ENCODE measurements at regions not wholly inside any gene's neighbourhood (a gene's known extent, or its start where the extent isn't known, plus 50 kb on each side); places are given as distances from the start of the nearest gene placed in this dataset.

DNA sequence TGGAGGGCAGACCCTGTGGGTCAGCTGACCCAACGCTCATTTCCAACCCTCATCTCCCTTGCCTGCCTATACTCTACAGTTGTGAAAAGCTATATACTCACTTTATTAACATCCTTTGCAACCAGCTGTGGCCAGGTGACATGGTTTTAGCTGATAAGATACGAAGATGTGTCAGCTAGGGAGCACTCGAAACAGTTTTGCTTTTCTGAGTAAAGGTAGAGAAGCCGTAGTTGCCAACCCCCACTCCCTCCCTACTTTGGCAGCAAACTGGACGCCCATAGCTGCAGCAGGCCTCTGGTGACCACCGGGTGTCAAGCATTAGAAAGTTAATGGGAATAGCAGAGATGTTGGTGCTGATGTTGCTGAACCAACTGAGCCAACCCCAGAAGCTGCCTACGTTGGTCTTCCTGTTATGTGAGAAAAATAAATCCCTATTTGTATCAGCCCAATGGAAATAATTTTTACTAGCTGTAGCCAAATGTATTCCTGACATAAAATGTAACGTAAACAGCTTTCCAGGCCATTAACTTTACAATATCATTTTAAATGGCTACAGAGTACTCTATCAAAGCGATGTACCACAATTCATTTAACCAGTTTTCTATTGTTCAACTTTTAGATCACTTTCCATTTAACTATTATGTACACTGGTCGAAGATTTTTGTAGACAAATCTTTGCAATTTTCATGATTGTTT, 98.5 kb upstream of the TMCC3 start:
- no peak for FAIRE-seq

DNA sequence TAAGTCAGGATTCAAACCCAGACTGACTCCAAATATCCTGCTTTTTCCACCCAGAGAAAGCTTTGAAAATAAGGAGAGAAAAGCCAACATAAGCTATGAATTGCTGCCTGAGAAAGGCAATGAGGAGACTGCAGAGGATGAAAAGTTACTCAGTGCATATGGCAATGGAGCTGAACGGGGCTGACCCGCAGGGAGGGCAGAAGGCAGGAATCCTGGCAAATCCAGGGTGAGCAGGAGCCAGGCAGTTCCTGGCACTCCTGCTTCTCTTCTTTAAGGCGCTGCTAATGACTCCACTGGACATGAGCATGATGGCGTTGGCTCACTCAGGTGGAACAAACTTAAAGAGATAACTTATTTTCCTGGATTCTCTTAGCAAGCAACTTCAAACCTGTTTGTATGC, 95.2 kb upstream of the TMCC3 start:
- no peak for FAIRE-seq

DNA sequence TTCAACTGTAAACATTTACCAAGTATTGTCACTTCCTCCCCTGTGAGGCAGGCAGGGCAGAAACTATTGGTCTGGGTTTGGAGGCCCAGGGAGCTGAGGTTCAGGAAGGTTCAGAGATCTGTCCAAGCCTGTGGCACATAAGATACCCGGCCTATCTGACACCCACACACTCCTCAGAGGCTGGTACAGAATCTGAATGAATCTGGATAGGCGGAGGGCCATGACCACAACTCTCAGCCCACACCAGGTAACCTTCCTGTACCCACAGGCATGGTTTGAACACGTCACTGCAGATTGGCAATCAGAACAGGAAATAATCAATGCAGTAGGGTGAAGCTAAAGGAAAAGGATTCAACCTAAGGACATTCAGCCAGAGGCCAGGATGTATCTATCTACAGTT, 92.8 kb upstream of the TMCC3 start:
- no peak for FAIRE-seq

DNA sequence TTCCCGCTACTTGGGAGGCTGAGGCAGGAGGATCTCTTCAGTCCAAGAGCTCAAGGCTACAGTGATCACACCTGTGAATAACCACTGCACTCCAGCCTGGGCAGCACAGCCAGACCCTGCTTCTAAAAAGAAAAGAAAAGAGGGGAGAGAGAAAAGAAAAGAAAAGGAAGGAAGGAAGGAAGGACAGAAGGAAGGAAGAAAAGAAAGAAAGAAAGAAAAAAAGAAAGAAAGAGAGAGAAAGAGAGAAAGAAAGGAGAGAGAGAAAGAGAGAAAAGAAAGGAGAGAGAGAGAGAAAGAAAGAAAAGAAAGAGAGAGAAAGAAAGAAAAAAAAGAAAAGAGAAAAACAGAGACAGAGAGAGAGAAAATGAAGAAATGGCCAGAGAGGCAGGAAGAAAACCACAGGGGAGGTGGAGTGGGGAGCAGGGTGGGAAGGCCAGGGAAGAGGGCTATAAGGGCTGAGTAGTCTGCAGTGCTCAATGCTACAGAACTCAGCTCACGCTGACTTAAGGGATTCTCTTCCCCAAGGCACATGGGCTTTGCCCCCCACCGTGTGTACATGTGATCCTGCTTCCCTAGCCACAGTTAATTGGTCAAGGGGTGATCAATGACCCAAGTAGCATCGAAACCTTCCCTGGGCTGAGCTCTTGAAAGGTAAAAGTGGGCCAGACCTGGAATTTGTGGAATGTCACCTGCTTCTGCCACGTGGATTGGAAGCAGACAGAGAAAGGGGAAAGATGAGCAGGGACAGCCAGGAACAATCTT, 90.4 kb upstream of the TMCC3 start:
- FAIRE-seq, result no peak

DNA sequence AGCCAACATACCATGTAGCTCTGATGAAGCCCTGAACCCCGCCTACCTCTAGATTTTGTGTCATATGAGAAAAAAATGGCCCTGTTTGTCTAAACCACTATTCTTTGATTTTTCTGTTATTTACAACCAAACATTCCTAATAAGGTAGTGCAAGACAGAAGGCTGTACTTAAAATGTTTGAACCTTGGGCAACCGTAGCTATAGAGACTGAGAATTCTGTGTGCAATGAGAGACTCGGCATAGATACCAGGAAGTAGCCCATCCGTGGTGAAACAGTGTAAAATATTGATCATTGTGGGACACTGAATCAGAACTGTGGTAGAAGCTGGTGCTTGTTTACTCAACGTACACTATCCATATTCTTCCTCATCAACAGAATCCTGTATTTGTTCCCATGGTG, 86.5 kb upstream of the TMCC3 start:
- no peak for FAIRE-seq

DNA sequence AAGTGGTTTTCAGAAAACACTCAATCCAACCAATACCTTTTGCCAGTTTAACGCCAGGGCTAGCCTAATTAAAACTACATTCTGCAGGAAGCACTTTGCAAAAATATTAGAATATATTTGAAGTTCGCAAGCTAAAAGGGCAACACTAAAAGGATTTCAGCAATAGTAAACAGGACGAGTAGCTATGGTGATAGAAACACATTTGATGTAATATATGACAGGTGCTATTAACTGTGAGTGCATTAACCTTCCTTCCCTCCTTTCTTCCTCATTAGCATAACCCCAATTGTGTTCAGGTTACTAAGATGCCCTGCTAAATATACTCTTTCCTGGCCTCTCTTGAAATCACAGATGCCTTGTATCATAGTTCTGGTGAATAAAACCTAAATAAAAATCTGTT, 85.6 kb upstream of the TMCC3 start:
- no peak for FAIRE-seq

DNA sequence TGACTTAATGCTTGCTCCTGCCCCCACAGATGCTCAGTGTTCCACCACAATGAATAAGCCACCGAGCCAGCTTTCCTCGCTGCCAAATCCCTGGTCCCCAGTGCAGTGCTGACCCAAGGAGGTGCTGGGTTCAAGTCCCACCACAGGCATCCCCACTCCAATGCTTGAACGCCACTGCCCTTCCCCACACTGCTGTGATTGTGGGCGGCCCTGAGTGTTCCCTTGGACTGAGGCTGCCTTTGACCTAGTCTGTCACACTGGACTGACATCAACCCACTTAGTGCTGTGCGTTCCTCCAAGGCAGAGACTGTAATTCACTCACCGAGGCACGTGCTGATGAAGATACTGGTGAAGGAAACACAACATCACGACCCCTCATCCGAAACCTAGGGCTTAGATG, 83.4 kb upstream of the TMCC3 start:
- no peak for FAIRE-seq

DNA sequence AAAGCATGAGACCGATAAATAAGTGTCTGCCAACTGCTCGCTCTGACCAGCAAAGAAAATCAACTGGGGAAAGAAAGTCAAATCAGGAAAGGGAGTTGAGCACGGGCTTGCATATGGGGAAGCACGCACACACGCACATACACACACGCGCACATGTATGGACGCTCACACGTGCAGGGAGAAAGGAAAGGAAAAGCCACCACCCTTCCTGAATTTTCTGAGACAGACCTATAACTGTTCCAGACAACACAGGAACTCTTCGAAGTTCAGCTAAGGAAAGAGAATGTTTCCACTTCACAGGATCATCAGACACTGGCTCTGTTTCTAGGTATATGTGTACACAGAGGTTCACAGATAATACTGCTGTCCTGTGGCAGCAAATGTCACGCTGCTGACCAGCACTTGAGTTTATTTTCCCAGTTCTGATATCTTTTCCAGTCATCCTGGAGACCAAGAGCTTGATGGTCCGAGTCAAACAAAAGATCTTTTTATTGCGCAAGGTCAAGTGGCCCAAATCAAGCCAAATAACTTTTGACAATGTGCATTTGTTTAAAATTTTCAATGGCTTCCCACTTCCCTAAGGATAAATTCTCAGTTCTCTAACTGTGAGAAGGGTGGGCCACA, 82.1 kb upstream of the TMCC3 start:
- FAIRE-seq, result no peak

DNA sequence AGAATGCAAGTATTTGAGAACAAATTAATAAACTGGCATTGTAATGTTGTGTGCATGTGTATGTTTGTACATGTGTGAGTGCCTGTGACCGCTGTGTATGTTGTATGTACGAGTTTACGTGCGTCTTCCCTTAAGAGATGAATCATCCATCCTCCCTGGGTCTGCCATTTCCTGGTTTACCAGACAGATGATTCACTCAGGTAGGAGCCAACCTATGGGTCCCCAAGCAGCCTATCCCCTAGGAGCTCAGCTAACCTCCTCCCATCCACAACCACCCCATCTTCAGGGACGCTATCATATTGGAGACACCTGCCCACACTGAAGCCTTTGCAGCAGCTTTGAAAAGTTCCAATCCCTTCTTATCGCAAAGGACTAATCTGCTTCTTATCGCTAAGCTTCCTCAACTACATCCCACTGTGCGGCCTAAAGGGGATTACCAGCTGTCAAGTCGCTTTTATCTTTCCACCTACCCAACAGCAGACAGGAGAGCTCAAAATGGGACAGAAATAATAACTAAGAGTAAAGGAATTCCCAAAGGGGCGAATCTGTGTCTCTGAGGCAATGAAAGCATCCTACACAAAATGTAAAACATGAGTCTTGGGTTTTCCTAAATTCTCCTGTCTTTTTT, 81.5 kb upstream of the TMCC3 start:
- no peak for FAIRE-seq

DNA sequence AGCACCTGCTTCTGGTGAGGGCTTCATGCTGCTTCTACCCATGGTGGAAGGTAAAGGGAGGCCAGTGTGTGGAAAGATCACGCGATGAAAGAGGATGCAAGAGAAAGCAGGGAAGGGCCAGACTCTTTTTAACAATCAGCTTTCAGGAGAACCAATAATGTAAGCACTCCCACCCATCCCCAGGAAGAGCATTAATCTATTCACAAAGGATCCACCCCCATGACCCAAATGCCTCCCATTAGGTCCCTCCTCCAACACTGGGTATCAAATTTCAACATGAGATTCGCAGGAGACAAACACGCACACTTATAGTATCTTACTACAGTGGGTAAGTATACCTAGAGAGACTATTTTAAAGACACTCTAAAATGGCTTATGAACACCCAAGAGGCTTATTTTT, 80.5 kb upstream of the TMCC3 start:
- FAIRE-seq, result no peak

DNA sequence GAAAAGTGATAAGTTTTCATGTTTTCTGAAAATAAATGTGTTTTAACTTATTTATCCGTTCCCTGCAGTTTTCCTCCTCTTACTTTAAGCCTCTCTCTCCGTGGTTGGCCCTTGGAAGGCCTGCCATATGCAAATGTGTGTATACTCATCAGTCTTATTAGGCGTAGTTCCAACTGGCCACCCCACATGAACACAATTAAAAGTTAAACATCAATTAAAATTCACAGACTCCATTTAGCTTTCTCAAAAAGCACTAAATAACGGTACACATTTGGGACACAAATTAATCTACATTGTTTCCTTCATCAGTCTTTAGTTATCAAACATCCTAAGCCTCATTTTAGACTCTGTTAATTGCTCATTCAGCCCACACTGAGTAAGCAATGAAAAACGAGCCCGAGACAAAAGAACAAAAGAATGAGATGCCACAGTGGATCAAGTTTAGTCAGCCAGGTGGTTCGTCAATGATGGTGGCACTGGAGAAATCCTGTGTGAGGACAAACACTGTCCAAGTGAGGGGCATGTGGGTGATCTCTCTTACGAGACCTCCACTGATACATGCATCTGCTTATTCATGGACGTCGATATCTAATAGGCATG, 76.0 kb upstream of the TMCC3 start:
- no peak for FAIRE-seq

DNA sequence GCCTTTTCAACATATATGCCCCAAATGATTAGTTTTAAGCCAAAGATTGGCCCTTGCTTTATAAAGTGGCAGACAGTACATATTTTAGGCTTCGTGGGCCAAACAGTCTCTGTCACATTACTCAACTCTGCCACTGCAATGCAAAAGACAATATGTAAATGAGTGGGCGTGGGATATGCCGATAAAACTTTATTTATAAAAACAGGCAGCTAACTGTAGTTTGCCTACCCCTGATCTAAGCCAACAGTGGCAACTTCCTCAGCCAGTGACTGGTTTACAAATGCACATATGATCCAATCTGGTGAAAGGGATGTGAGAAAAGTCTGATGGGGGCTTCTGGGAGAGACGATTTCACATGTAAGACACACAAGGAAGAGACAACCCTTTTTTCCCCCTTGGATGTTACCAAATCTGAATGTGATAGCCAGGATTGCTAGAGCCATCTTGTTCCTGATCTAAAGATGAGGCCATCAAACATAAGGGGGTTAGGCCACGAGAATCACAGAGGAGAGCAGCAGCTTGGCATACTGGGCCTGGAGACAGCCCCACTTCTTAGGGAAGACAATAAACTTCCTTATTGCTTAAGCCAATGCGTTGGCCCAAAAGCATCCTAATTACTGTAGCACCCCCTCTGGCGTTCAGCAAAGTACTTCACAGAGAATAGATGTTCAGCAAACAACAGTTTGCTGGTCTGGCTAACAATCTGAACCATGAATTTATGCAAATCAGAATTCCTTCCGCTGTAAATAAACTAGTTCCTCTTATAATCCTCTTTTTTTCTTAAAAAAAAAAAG, 75.2 kb upstream of the TMCC3 start:
- no peak for FAIRE-seq

DNA sequence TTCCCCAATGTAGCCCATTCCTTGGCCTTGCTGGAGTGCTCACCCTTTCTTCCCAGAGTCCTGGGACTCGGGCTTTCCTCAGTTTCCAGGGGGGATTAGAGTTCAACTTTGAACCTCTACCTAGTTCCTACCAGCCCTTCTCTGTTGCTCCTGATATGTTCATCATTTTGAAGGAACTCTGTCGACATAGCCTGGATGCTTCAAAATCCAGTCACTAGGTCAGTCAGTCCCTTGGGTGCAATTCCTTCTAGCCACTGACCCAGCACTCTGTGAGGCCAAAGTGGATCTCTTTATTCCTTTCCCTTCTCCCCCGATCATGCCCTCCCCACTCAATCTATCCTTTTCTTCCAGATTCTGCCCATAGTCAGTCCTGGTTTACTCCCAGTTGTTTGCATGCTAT, 72.3 kb upstream of the TMCC3 start:
- no peak for FAIRE-seq

DNA sequence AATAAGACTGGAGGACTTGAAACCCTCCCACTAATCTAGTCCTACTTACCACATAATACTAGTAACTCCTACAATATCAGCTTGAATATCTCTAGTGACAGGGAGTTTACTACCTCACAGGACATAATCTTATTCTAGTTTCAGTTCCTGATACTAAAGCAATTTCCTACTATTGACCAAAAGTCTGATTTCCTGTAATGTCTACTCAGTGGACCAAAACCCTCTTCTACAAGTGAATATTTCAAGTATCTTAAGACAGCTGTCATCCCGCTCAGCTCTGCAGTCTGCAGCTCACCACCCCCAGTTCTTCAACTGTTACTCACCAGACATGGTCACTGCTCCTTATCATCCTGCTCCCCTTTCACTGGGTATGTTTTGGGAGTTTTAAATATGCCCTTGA, 70.8 kb upstream of the TMCC3 start:
- FAIRE-seq, result no peak

DNA sequence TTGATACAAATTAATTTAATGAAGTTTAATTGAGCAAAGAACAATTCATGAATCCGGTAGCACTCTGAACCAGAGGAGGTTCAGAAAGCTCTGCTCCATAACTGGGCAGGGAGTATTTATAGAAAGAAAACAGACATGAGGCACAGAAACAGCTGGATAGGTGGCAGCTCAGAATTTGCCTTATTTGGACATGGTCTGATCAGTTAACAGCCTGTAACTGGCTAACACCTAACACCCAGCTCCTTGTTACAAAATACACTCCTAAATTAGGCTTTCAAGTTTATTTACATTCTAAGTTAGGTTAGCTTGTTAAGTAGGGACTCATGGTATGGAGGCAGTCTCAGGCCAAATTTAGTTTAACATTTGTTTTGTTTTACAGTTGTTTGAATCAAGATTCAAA, 67.8 kb upstream of the TMCC3 start:
- FAIRE-seq, result no peak

DNA sequence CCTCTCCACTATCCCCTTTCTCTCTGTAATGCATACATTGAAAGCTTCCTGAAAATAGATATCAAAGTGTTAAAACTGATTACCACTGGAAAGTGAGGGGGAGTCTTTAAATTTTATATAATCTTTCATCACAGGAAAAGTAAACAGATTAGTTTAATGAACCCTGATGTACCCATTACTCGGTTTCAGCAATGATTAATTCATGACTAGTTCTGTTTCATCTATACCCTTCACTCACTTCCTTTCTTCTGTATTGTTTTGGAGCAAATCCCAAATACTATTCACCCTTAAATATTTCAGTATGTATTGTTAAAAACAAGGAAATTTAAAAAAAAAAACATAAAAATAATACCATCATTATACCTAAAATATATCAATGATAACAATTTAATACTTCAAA, 67.3 kb upstream of the TMCC3 start:
- FAIRE-seq, result peak; percentile 30

DNA sequence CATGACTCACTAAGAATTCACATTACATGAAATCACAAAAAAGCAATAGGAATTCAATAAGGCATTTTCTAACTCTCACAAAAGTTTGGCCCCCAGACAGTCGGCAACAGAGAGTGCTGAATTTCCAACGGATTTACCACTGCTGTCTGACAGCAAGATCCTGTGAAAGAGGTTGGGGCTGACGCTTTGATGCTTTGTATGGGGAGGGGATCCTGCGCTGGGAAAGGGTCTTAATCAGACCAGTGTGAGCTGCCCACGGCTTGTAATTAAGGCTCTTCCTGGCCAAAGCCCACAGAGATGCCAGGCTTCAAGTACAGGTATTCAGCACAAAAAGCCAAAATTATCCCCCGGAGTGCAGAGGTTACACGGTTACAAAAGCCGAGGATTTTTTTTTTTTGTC, 66.8 kb upstream of the TMCC3 start:
- FAIRE-seq, result no peak

DNA sequence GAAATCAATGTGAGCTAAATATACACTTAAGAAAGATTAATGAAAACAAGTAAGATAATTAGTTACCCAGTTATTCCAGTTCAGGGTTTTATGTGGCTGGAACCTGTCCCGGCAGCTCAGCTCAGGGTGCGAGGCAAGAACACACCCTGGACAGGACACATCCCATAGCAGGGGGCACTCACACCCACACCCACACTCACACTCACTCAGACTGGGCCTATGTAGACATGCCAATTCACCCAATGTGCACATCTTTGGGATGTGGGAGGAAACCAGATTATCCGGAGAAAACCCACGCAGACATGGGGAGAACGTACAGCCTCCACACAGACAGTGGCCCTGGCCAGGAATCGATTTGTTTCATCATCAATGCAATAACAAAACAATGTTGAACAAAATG, 66.0 kb upstream of the TMCC3 start:
- FAIRE-seq, result no peak

DNA sequence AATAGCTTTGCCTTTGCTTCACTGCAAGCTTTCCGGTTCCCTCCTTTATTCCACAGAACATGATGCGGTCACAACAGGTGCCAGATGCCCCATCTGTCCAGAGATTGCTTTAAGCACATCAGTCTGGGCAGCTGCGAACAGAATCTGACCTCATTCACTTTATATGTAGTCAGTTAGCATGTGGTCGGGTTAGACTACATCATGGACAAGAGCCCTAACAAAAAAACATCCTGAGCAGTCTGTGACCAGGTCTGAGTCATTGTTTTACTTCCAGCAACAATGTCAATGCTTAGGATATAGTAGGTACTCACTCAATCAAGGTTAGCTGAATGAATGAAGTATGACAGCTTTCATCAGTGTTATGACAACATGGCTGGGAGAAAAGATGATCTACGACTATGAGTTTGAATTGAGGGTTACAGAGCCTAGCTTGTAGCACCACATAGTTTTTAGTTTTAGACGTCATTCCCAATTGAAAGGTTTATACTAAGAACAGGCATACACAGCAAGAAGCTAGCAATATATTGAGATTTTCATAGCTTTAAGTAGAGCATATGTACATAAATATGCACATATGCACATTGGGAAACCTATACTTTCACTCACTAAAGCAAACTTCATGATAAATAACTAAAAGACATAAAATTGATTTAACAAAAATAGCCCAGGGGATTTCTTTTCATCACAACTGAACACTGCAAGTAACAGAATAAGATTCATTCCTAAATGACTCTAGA, 64.2 kb upstream of the TMCC3 start:
- no peak for FAIRE-seq

DNA sequence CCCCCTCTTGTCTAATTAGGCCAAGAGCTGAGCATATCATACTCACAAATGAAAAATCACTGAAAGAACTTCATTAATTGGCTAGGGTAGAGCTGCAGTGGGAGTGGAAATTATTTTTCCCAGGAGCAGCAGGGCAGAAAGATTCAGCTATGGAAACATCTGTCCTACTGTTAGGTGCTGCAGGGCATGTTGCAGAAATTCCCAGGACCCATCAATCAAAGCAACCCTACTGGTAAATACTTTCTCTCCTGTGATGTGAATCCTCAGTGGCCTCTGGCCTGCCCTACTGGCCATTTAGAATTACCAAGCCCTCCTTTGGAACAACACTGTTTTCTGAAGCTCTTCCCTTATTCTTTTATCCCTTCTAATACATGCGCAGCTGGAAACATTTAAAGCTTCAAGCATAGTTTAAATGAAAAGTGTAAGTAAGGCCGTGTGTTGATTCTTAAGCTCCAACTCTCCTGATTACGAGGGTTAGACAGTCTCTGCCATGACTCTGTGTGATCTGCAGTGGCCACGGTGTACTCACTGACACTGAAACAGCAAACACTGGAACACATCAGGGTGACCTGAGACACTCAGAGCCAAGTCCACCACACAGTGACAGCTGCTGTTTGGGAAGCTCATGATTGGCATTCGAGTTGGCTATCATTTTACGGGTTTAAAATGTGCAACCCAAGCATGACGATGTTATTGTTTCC, 62.6 kb upstream of the TMCC3 start:
- no peak for FAIRE-seq

DNA sequence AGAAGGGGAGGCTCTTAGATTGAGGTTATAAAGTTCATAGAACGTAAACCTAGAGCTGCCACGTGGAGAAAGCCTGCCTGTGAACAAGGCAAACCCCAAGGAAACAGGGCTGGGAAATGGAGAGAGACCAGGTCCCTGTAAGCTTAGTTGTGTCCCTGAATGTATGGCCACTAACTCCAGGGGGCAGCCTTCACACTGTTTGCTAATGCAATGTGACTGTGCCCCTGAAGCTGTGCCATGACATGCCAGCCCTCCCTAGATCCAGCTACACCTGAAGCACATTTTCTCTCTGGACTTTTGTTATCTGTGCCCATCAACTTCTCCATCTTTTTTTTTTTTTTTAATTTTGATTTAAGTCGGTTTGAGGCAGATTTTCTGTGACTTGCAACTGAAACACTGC, 60.6 kb upstream of the TMCC3 start:
- FAIRE-seq, result no peak

Data from A204.1 (cell line).